ENCODE measurements at regions not wholly inside any gene's neighbourhood (a gene's known extent, or its start where the extent isn't known, plus 50 kb on each side); places are given as distances from the start of the nearest gene placed in this dataset.

- DNase-seq (ENCODE audit: low read depth): no peak
Observed at GRCh38 chr10:106520698-106521097, 643.8 kb downstream of the SORCS1 start.

- no peak for DNase-seq (ENCODE audit: low read depth)
Observed at GRCh38 chr10:106519376-106520030, 645.0 kb downstream of the SORCS1 start.

- DNase-seq (ENCODE audit: low read depth): no peak
Observed at GRCh38 chr10:106515206-106515790, 649.2 kb downstream of the SORCS1 start.

- no peak for DNase-seq (ENCODE audit: low read depth)
Observed at GRCh38 chr10:106513352-106513771, 651.1 kb downstream of the SORCS1 start.

- DNase-seq (ENCODE audit: low read depth): no peak
Observed at GRCh38 chr10:106511917-106512316, 652.6 kb downstream of the SORCS1 start.

GRCh38 chr10:106508950-106509349, 655.6 kb downstream of the SORCS1 start:
- DNase-seq (ENCODE audit: low read depth): no peak

- DNase-seq (ENCODE audit: low read depth): no peak
Observed at GRCh38 chr10:106506526-106507283, 657.8 kb downstream of the SORCS1 start.

GRCh38 chr10:106504536-106504935, 660.0 kb downstream of the SORCS1 start:
- DNase-seq (ENCODE audit: low read depth): no peak

- no peak for DNase-seq (ENCODE audit: low read depth)
Observed at GRCh38 chr10:106502641-106503040, 661.9 kb downstream of the SORCS1 start.

- no peak for DNase-seq (ENCODE audit: low read depth)
Observed at GRCh38 chr10:106500925-106501525, 663.5 kb downstream of the SORCS1 start.

- no peak for DNase-seq (ENCODE audit: low read depth)
Observed at GRCh38 chr10:106500041-106500924, 664.2 kb downstream of the SORCS1 start.

- DNase-seq (ENCODE audit: low read depth): no peak
Observed at GRCh38 chr10:106499448-106499847, 665.1 kb downstream of the SORCS1 start.

GRCh38 chr10:106498675-106499074, 665.8 kb downstream of the SORCS1 start:
- DNase-seq (ENCODE audit: low read depth): no peak

- no peak for DNase-seq (ENCODE audit: low read depth)
Observed at GRCh38 chr10:106495931-106496330, 668.6 kb downstream of the SORCS1 start.

- DNase-seq (ENCODE audit: low read depth): no peak
Observed at GRCh38 chr10:106493751-106494150, 670.8 kb downstream of the SORCS1 start.

GRCh38 chr10:106493226-106493625, 671.3 kb downstream of the SORCS1 start:
- no peak for DNase-seq (ENCODE audit: low read depth)

- DNase-seq (ENCODE audit: low read depth): no peak
Observed at GRCh38 chr10:106487726-106488125, 676.8 kb downstream of the SORCS1 start.

- no peak for DNase-seq (ENCODE audit: low read depth)
Observed at GRCh38 chr10:106481598-106482275, 682.8 kb downstream of the SORCS1 start.

GRCh38 chr10:106479636-106480035, 684.9 kb downstream of the SORCS1 start:
- DNase-seq (ENCODE audit: low read depth): no peak

- no peak for DNase-seq (ENCODE audit: low read depth)
Observed at GRCh38 chr10:106474876-106475275, 689.6 kb downstream of the SORCS1 start.

GRCh38 chr10:106473129-106473685, 691.3 kb downstream of the SORCS1 start:
- no peak for DNase-seq (ENCODE audit: low read depth)

Measured in stromal cell of bone marrow (primary cell).